Osteoblast (primary cell): ENCODE measurements at regions not wholly inside any gene's neighbourhood (a gene's known extent, or its start where the extent isn't known, plus 50 kb on each side); places are given as distances from the start of the nearest gene placed in this dataset.

Experiments used
- DNase-seq: peaks from one replicate; pipeline ENCODE4 v3.0.0; 2011; ENCODE audit warnings: low spot score, mixed read lengths; ENCODE audit not compliant: insufficient read length; ENCODE audit errors: missing footprints
- H2AFZ ChIP-seq: 2 replicates; pipeline ENCODE4 v1.6.0; 2011; ENCODE audit warnings: mild to moderate bottlenecking, low read length
- H3K27ac ChIP-seq: 2 replicates; pipeline ENCODE4 v1.5.1; 2011; ENCODE audit warnings: mild to moderate bottlenecking, low read depth, low read length, moderate library complexity
- H3K27me3 ChIP-seq: 2 replicates; pipeline ENCODE4 v1.6.0; 2012; ENCODE audit warnings: mild to moderate bottlenecking, control low read depth, inconsistent platforms, low read length, moderate library complexity; ENCODE audit not compliant: insufficient read depth
- H3K36me3 ChIP-seq: 2 replicates; pipeline ENCODE4 v1.5.1; 2011; ENCODE audit warnings: mild to moderate bottlenecking, low read length, control low read depth, moderate library complexity; ENCODE audit not compliant: insufficient read depth
- H3K4me1 ChIP-seq: 2 replicates; pipeline ENCODE4 v1.5.1; 2011; ENCODE audit warnings: mild to moderate bottlenecking, low read length, control low read depth, moderate library complexity; ENCODE audit not compliant: insufficient read depth
- H3K4me2 ChIP-seq: 2 replicates; pipeline ENCODE4 v1.6.0; 2011; ENCODE audit warnings: mild to moderate bottlenecking, low read length; ENCODE audit not compliant: insufficient read depth
- H3K4me3 ChIP-seq: fragments of 200-600 bp; sonication (generic); 3 replicates; pipeline ENCODE4 v1.5.1; 2012; ENCODE audit warnings: mild to moderate bottlenecking, low read length, inconsistent platforms; ENCODE audit not compliant: insufficient read depth
- H3K79me2 ChIP-seq: 2 replicates; pipeline ENCODE4 v1.6.0; 2012; ENCODE audit warnings: mild to moderate bottlenecking, low read length, control low read depth, inconsistent platforms; ENCODE audit not compliant: insufficient read depth
- H3K9me3 ChIP-seq: 2 replicates; pipeline ENCODE4 v1.5.1; 2011; ENCODE audit warnings: low read depth, low read length, control low read depth
- H4K20me1 ChIP-seq: 2 replicates; pipeline ENCODE4 v1.6.0; 2012; ENCODE audit warnings: mild to moderate bottlenecking, low read length, control low read depth; ENCODE audit not compliant: insufficient read depth
- CTCF ChIP-seq: IDR thresholded peaks from 2 replicates; pipeline ENCODE4 v1.5.1; 2011; ENCODE audit warnings: mild to moderate bottlenecking, low read depth, low read length, moderate library complexity; ENCODE audit errors: extremely low read depth

GRCh38 chr6:100247123-100247522 lies 217.6 kb downstream of the SIM1 start:
- Histone ChIP-seq H3K4me3 (no peak overlapping the region), H3K27me3 (no peaks in the 10 kb centered on the region), H3K79me2 (no peaks in the 10 kb centered on the region), H3K27ac (no peak overlapping the region), H3K9me3 (no peaks in the 10 kb centered on the region), H4K20me1 (no peaks in the 10 kb centered on the region), H2AFZ (no peak overlapping the region), H3K4me2 (no peak overlapping the region), H3K36me3 (no peaks in the 10 kb centered on the region), H3K4me1 (no peaks in the 10 kb centered on the region)
- no peak for TF ChIP-seq CTCF
- DNase-seq = no peak

GRCh38 chr6:100246206-100246605 lies 218.5 kb downstream of the SIM1 start:
- Histone ChIP-seq H4K20me1 (no peaks in the 10 kb centered on the region), H3K27ac (no peak overlapping the region), H3K36me3 (no peaks in the 10 kb centered on the region), H3K4me3 (no peak overlapping the region), H3K27me3 (no peaks in the 10 kb centered on the region), H2AFZ (no peak overlapping the region), H3K9me3 (no peaks in the 10 kb centered on the region), H3K4me1 (no peaks in the 10 kb centered on the region), H3K4me2 (no peak overlapping the region), H3K79me2 (no peaks in the 10 kb centered on the region)
- no peak for DNase-seq
- no peak for TF ChIP-seq CTCF

GRCh38 chr6:100240798-100241197 lies 223.9 kb downstream of the SIM1 start:
- no peaks in the 10 kb centered on the region for H3K79me2 ChIP-seq
- H3K4me1 ChIP-seq = no peaks in the 10 kb centered on the region
- no peaks in the 10 kb centered on the region for H3K9me3 ChIP-seq
- H3K36me3 ChIP-seq = no peaks in the 10 kb centered on the region
- no peak overlapping the region for H2AFZ ChIP-seq
- H4K20me1 ChIP-seq = no peaks in the 10 kb centered on the region
- H3K4me3 ChIP-seq = no peak overlapping the region
- DNase-seq = no peak
- H3K27me3 ChIP-seq = no peaks in the 10 kb centered on the region
- H3K4me2 ChIP-seq = no peak overlapping the region
- H3K27ac ChIP-seq = no peak overlapping the region
- no peak for TF ChIP-seq CTCF

- Histone ChIP-seq H2AFZ (no peak overlapping the region), H4K20me1 (no peaks in the 10 kb centered on the region), H3K27me3 (no peaks in the 10 kb centered on the region), H3K4me2 (no peak overlapping the region), H3K9me3 (no peaks in the 10 kb centered on the region), H3K4me3 (no peak overlapping the region), H3K4me1 (no peaks in the 10 kb centered on the region), H3K27ac (no peak overlapping the region), H3K79me2 (no peaks in the 10 kb centered on the region), H3K36me3 (no peaks in the 10 kb centered on the region)
- no peak for TF ChIP-seq CTCF
- DNase-seq = no peak
Measured at GRCh38 chr6:100237821-100238220, 226.9 kb downstream of the SIM1 start.
